ENCODE measurements at regions not wholly inside any gene's neighbourhood (a gene's known extent, or its start where the extent isn't known, plus 50 kb on each side); places are given as distances from the start of the nearest gene placed in this dataset.
"Not testable (repeated sequence)": the region's sequence is repeated elsewhere in the genome, so short reads cannot be mapped to it uniquely, and the experiment has no call there.

DNA sequence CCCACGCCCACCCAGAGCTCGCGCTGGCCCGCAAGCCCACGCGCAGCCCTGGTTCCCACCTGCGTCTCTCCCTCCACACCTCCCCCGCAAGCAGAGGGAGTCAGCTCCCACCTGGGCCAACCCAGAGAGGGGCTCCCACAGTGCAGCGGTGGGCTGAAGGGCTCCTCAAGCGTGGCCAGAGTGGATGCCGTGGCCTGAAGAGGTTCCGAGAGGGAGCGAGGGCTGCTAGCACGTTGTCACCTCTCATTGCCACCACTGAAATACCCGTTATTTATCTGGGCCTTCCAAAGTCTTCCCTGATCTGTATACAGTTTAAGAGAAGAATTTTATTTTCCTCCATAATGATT is 88.3 kb upstream of the MYLIP start:
- Histone ChIP-seq H3K36me3 (ENCODE audit: control insufficient read depth, insufficient read depth, low read length) (no peaks in the 10 kb centered on the region), H3K4me3 (replicated peaks; ENCODE audit: low read depth, low read length) (no peak overlapping the region), H3K27me3 (replicated peaks; ENCODE audit: control insufficient read depth, insufficient read depth, low read length) (no peaks in the 10 kb centered on the region)
- TF ChIP-seq, protein P1, sequence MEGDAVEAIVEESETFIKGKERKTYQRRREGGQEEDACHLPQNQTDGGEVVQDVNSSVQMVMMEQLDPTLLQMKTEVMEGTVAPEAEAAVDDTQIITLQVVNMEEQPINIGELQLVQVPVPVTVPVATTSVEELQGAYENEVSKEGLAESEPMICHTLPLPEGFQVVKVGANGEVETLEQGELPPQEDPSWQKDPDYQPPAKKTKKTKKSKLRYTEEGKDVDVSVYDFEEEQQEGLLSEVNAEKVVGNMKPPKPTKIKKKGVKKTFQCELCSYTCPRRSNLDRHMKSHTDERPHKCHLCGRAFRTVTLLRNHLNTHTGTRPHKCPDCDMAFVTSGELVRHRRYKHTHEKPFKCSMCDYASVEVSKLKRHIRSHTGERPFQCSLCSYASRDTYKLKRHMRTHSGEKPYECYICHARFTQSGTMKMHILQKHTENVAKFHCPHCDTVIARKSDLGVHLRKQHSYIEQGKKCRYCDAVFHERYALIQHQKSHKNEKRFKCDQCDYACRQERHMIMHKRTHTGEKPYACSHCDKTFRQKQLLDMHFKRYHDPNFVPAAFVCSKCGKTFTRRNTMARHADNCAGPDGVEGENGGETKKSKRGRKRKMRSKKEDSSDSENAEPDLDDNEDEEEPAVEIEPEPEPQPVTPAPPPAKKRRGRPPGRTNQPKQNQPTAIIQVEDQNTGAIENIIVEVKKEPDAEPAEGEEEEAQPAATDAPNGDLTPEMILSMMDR (IDR thresholded peaks at IDR 0.05; ENCODE audit: insufficient read depth, low read length, poor library complexity, severe bottlenecking), result no peak
- DNase-seq (ENCODE audit: extremely low read depth, insufficient read length), result no peak

DNA sequence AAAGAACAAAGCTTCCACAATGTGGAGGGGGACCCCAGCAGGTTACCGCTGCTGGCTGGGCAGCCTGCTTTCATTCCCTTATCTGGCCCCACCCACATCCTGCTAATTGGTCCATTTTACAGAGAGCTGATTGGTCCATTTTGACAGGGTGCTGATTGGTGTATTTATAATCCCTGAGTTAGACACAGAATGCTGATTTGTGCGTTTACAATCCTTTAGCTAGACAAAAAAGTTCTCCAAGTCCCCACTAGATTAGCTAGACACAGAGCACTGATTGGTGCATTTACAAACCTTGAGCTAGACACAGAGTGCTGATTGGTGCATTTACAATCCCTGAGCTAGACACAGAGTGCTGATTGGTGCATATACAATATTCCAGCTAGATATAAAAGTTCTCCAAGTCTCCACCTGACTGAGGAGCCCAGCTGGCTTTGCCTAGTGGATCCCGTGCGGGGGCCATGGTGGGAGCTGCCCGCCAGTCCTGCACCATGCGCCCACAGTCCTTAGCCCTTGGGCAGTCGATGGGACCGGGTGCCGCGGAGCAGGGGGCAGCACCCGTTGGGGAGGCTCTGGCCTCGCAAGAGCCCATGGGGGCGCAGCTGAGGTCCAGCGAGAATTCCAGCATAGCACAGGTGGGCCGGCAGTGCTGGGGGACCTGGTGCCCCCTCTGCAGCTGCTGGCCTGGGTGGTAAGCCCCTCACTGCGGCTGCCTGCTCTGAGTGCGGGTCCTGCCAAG is 88.8 kb upstream of the MYLIP start:
- H3K27me3 ChIP-seq (replicated peaks; ENCODE audit: control insufficient read depth, insufficient read depth, low read length); DNase-seq (ENCODE audit: extremely low read depth, insufficient read length); H3K36me3 ChIP-seq (ENCODE audit: control insufficient read depth, insufficient read depth, low read length); H3K4me3 ChIP-seq (replicated peaks; ENCODE audit: low read depth, low read length): not testable (repeated sequence)

DNA sequence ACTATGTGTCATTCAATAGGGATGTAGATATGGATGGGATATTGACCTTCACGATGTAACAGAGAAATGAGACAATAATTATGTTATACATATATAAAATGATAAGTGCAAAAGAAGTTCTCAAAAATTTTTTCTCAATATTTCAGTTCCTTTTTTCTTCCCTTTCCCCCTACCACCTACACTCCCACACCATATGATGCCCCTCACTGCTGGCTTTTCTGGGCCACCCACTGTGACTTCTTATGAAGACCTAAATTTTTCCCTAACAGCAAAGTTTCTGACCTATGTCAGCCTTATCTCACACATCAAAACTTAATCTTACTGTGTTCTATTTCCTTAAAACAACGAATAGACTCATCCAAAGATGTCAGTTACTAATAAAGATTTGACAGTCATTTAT is 89.9 kb upstream of the MYLIP start:
- no peaks in the 10 kb centered on the region for H3K36me3 ChIP-seq (ENCODE audit: control insufficient read depth, insufficient read depth, low read length)
- no peak overlapping the region for H3K4me3 ChIP-seq (replicated peaks; ENCODE audit: low read depth, low read length)
- no peaks in the 10 kb centered on the region for H3K27me3 ChIP-seq (replicated peaks; ENCODE audit: control insufficient read depth, insufficient read depth, low read length)
- DNase-seq (ENCODE audit: extremely low read depth, insufficient read length), result no peak
- TF ChIP-seq, protein P1 (IDR thresholded peaks at IDR 0.05; ENCODE audit: insufficient read depth, low read length, poor library complexity, severe bottlenecking), result no peak

DNA sequence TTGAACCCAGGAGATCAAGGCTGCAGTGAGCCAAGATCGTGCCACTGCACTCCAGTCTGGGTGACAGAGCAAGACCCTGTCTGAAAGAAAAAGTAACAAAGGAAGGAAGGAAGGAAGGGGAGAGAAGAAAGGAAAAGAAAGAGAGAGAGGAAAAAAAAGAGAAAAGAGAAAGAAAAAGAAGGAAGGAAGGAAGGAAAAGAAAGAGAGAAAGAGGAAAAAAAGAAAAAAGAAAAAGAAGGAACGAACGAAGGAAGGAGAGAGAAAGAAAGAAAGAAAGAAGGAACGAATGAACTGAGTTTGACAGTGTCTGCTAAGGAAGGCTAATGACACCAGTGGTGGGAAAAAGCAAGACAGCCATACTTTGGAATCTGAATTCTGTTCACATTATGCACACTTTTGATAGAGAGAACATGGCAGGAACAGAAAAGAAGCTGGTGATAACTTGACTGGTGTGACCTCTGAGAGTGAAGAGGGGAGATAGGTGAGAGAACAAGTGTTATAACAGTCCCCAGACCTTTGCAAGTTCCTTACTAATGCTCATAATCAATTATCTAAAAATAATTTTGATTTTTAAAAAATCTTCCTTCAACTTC is 93.3 kb upstream of the MYLIP start:
- TF ChIP-seq, protein P1 (IDR thresholded peaks at IDR 0.05; ENCODE audit: insufficient read depth, low read length, poor library complexity, severe bottlenecking), result no peak
- DNase-seq (ENCODE audit: extremely low read depth, insufficient read length), result no peak
- no peaks in the 10 kb centered on the region for H3K36me3 ChIP-seq (ENCODE audit: control insufficient read depth, insufficient read depth, low read length)
- H3K27me3 ChIP-seq (replicated peaks; ENCODE audit: control insufficient read depth, insufficient read depth, low read length), result no peaks in the 10 kb centered on the region
- H3K4me3 ChIP-seq (replicated peaks; ENCODE audit: low read depth, low read length), result no peak overlapping the region

DNA sequence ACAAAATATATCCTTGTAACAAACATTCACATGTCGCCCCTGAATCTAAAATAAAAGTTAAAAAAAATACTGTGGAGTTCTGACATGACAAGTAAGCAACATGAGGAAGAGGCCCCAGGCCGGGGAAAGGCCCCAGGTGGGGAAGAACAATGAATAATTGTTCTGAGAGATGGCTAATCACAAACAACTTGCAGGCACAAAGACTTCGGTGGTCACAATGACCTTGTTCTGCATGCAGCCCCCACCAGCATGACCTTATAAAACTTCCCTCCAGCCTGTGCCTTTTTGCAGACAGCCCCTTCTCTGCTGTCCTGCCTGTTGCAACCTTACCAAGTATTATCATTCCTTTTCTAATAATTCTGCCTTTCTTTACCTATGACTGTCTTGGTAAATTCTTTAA is 95.7 kb upstream of the MYLIP start:
- no peak for DNase-seq (ENCODE audit: extremely low read depth, insufficient read length)

DNA sequence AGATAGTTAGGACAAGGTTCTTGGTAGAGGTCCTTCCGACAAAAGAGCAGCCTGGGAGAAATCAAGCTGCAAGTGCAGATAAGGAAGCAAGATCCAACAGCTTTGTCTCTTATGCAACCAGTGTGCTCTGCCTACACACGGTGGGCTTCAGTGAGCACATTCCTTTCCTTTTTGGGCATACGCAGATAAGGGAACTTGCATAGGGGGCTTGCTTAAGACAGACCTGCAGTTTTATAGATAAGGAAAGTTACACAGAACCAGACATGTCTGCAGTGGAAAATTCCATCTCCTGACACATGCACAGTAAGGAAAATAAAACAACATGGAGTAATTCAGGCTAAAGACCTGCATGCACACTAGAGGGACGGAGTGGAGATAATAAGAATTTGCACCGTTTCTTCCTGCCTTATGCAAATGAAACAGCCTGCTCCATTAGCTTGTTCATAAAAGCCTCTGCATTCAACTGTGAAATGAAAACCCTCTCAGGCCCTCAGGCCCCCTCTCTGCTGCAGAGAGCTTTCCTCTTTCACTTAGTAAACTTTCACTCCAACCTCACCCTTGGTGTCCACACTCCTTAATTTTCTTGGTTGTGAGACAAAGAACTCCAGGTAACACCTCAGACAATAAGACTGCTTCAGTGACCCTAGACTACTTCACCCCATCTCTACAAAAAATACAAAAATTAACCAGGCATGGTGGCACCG is 97.5 kb upstream of the MYLIP start:
- no peak for DNase-seq (ENCODE audit: extremely low read depth, insufficient read length)
- H3K27me3 ChIP-seq (replicated peaks; ENCODE audit: control insufficient read depth, insufficient read depth, low read length), result no peaks in the 10 kb centered on the region
- no peak overlapping the region for H3K4me3 ChIP-seq (replicated peaks; ENCODE audit: low read depth, low read length)
- no peaks in the 10 kb centered on the region for H3K36me3 ChIP-seq (ENCODE audit: control insufficient read depth, insufficient read depth, low read length)
- TF ChIP-seq, protein P1 (IDR thresholded peaks at IDR 0.05; ENCODE audit: insufficient read depth, low read length, poor library complexity, severe bottlenecking), result no peak

More for the DNA sequence above, 95.7 kb upstream of the MYLIP start:
- TF ChIP-seq, protein P1 (IDR thresholded peaks at IDR 0.05; ENCODE audit: insufficient read depth, low read length, poor library complexity, severe bottlenecking), result no peak
- H3K4me3 ChIP-seq (replicated peaks; ENCODE audit: low read depth, low read length), result no peak overlapping the region
- no peaks in the 10 kb centered on the region for H3K36me3 ChIP-seq (ENCODE audit: control insufficient read depth, insufficient read depth, low read length)
- no peaks in the 10 kb centered on the region for H3K27me3 ChIP-seq (replicated peaks; ENCODE audit: control insufficient read depth, insufficient read depth, low read length)
